H1 (cell line): ENCODE measurements at regions not wholly inside any gene's neighbourhood (a gene's known extent, or its start where the extent isn't known, plus 50 kb on each side); places are given as distances from the start of the nearest gene placed in this dataset.
A peak's percentile ranks its signal among the peaks of the same experiment; 100 is the strongest.

Experiments
- CTCF ChIA-PET: fragments of 300-600 bp; sonication (Branson Sonifier 250); formaldehyde crosslinking; loops from one replicate; lab custom pipeline; 2021; ENCODE audit not compliant: partially characterized antibody; lab: Charles Lee
- POLR2A ChIA-PET: fragments of 300-600 bp; sonication (Branson Sonifier 250); formaldehyde crosslinking; loops from one replicate; lab custom pipeline; 2021; ENCODE audit warnings: inconsistent platforms; ENCODE audit not compliant: partially characterized antibody; lab: Charles Lee
- DNase-seq, 2 experiments: peaks; one replicate each; pipeline versions ENCODE4 v3.0.0 to v3.0.0-alpha.2; 2010 to 2022; ENCODE audit warnings: low spot score in 2 of 2, low read depth in 1 of 2, mixed read lengths in 1 of 2
- FAIRE-seq: peaks from 2 replicates; lab custom pipeline; 2011; peaks lifted over from hg19 to GRCh38; lab: Jason Lieb, UNC
- H2AFZ ChIP-seq: 2 replicates; pipeline ENCODE4 v1.8.1; 2012; ENCODE audit warnings: low read length, inconsistent platforms
- H2AK5ac ChIP-seq: 2 replicates; pipeline ENCODE4 v1.6.1; 2013; ENCODE audit warnings: low read depth, low read length
- H2BK120ac ChIP-seq: replicated peaks from 2 replicates; pipeline ENCODE3; 2013; ENCODE audit warnings: low read depth, low read length, inconsistent platforms
- H2BK12ac ChIP-seq: 2 replicates; pipeline ENCODE4 v1.6.1; 2013; ENCODE audit warnings: low read depth, low read length
- H2BK15ac ChIP-seq: 2 replicates; pipeline ENCODE4 v1.6.1; 2013; ENCODE audit warnings: low read length
- H2BK20ac ChIP-seq: 2 replicates; pipeline ENCODE4 v1.6.1; 2013; ENCODE audit warnings: low read length
- H2BK5ac ChIP-seq: 2 replicates; pipeline ENCODE4 v1.6.1; 2013; ENCODE audit warnings: low read depth, low read length
- H3K14ac ChIP-seq: 2 replicates; pipeline ENCODE4 v1.6.1; 2013; ENCODE audit warnings: inconsistent platforms; ENCODE audit not compliant: insufficient read length
- H3K18ac ChIP-seq: 2 replicates; pipeline ENCODE4 v1.6.1; 2013; ENCODE audit warnings: low read length; ENCODE audit errors: extremely low read depth
- H3K23ac ChIP-seq: 2 replicates; pipeline ENCODE4 v1.6.1; 2013; ENCODE audit warnings: inconsistent platforms; ENCODE audit not compliant: insufficient read length
- H3K23me2 ChIP-seq: 2 replicates; pipeline ENCODE4 v1.6.1; 2013; ENCODE audit warnings: low read depth, low read length
- H3K27ac ChIP-seq: 2 replicates; pipeline ENCODE4 v1.6.1; 2011; ENCODE audit warnings: low read depth, low read length, inconsistent platforms
- H3K27me3 ChIP-seq, 4 experiments: replicated peaks in 1 of 4; 1 replicate in 1 of 4; 2 replicates in 3 of 4; pipeline versions ENCODE4 v1.6.1 to v1.8.1; 2011 to 2013; ENCODE audit warnings: low read length in 3 of 4, mild to moderate bottlenecking in 3 of 4, inconsistent platforms in 2 of 4, mixed read lengths in 2 of 4, moderate library complexity in 1 of 4; ENCODE audit not compliant: control insufficient read depth in 3 of 4, insufficient read depth in 3 of 4; ENCODE audit errors: extremely low read depth in 1 of 4
- H3K36me3 ChIP-seq, 4 experiments: 2 replicates each; pipeline versions ENCODE4 v1.6.1 to v1.8.1; 2011 to 2013; ENCODE audit warnings: mild to moderate bottlenecking in 4 of 4, low read length in 3 of 4, moderate library complexity in 2 of 4, control low read depth in 1 of 4, inconsistent platforms in 1 of 4; ENCODE audit not compliant: insufficient read depth in 4 of 4, control insufficient read depth in 2 of 4
- H3K4ac ChIP-seq: replicated peaks from 2 replicates; pipeline ENCODE3; 2013; ENCODE audit warnings: low read length, low read depth, mixed read lengths, inconsistent platforms; ENCODE audit not compliant: insufficient read length
- H3K4me1 ChIP-seq, 4 experiments: replicated peaks in 1 of 4; 1 replicate in 1 of 4; 2 replicates in 3 of 4; pipeline versions ENCODE4 v1.6.1 to v1.8.1; 2011 to 2013; ENCODE audit warnings: low read length in 3 of 4, inconsistent platforms in 2 of 4, mixed read lengths in 1 of 4; ENCODE audit not compliant: insufficient read depth in 4 of 4, control insufficient read depth in 3 of 4
- H3K4me2 ChIP-seq, 2 experiments: 2 replicates each; pipeline versions ENCODE4 v1.6.1 to v1.8.1; 2011 to 2013; ENCODE audit warnings: low read depth in 2 of 2, low read length in 2 of 2, control low read depth in 1 of 2, inconsistent platforms in 1 of 2, mild to moderate bottlenecking in 1 of 2; ENCODE audit not compliant: insufficient read depth in 1 of 2
- H3K4me3 ChIP-seq, 4 experiments: fragments of 200-600, 300-600 bp in 1 of 4; sonication (generic), shearing (Covaris generic), sonication (Bioruptor Twin) in 1 of 4; 2 replicates each; pipeline versions ENCODE4 v1.5.1 to v1.8.1; 2011 to 2016; ENCODE audit warnings: low read length in 4 of 4, low read depth in 3 of 4, control low read depth in 2 of 4, inconsistent platforms in 2 of 4, mild to moderate bottlenecking in 2 of 4, mixed read lengths in 1 of 4, moderate library complexity in 1 of 4; ENCODE audit not compliant: insufficient read depth in 2 of 4; ENCODE audit errors: extremely low read depth in 1 of 4
- H3K56ac ChIP-seq: replicated peaks from 2 replicates; pipeline ENCODE3; 2013; ENCODE audit warnings: low read depth, mild to moderate bottlenecking, mixed read lengths, low read length, inconsistent platforms; ENCODE audit not compliant: insufficient read length
- H3K79me1 ChIP-seq: 2 replicates; pipeline ENCODE4 v1.6.1; 2013; ENCODE audit warnings: low read depth, low read length, control low read depth
- H3K79me2 ChIP-seq, 2 experiments: 2 replicates each; pipeline versions ENCODE4 v1.6.1 to v1.8.1; 2012 to 2013; ENCODE audit warnings: low read length in 2 of 2, mild to moderate bottlenecking in 2 of 2, inconsistent platforms in 1 of 2; ENCODE audit not compliant: insufficient read depth in 2 of 2, control insufficient read depth in 1 of 2
- H3K9ac ChIP-seq, 4 experiments: replicated peaks in 1 of 4; 1 replicate in 1 of 4; 2 replicates in 3 of 4; pipeline versions ENCODE4 v1.6.1 to v1.8.1; 2011 to 2013; ENCODE audit warnings: low read depth in 3 of 4, low read length in 3 of 4, control low read depth in 2 of 4, mild to moderate bottlenecking in 2 of 4, moderate library complexity in 2 of 4, inconsistent platforms in 1 of 4; ENCODE audit errors: extremely low read depth in 1 of 4
- H3K9me3 ChIP-seq, 2 experiments: 2 replicates each; pipeline versions ENCODE4 v1.6.1 to v1.8.1; 2012 to 2013; ENCODE audit warnings: mild to moderate bottlenecking in 2 of 2, moderate library complexity in 2 of 2, control low read depth in 1 of 2, inconsistent platforms in 1 of 2, low read depth in 1 of 2, low read length in 1 of 2, mixed read lengths in 1 of 2; ENCODE audit not compliant: insufficient read depth in 2 of 2
- H4K20me1 ChIP-seq, 2 experiments: replicated peaks in 1 of 2; 2 replicates each; pipeline versions ENCODE3 to v1.8.1; 2011 to 2013; ENCODE audit warnings: inconsistent platforms in 2 of 2, low read length in 2 of 2, mild to moderate bottlenecking in 1 of 2; ENCODE audit not compliant: insufficient read depth in 2 of 2, control insufficient read depth in 1 of 2
- H4K5ac ChIP-seq: 2 replicates; pipeline ENCODE4 v1.6.1; 2013; ENCODE audit warnings: low read length, low read depth, mixed read lengths, inconsistent platforms; ENCODE audit not compliant: insufficient read length
- H4K8ac ChIP-seq: 2 replicates; pipeline ENCODE4 v1.8.0; 2013; ENCODE audit warnings: mild to moderate bottlenecking, moderate library complexity, low read length, inconsistent platforms; ENCODE audit not compliant: insufficient read depth; ENCODE audit errors: extremely low read depth
- H4K91ac ChIP-seq: replicated peaks from 2 replicates; pipeline ENCODE3; 2013; ENCODE audit warnings: low read length, mixed read lengths, inconsistent platforms; ENCODE audit not compliant: insufficient read length
- BACH1 ChIP-seq: IDR thresholded peaks from 2 replicates; pipeline ENCODE4 v1.6.1; 2012; ENCODE audit warnings: low read length, improper control_type of control experiment
- CTBP2 ChIP-seq: IDR thresholded peaks from 2 replicates; pipeline ENCODE4 v1.7.0; 2011; ENCODE audit warnings: borderline replicate concordance, mild to moderate bottlenecking, moderate library complexity, mixed read lengths, low read length; ENCODE audit not compliant: insufficient read depth, insufficient read length
- HDAC6 ChIP-seq: IDR thresholded peaks from one replicate; pipeline ENCODE4 v1.7.1; 2012; ENCODE audit warnings: low read depth, mild to moderate bottlenecking, inconsistent platforms, low read length, moderate library complexity
- KDM4A ChIP-seq: IDR thresholded peaks from one replicate; pipeline ENCODE4 v1.7.1; 2012; ENCODE audit warnings: low read depth, mild to moderate bottlenecking, moderate library complexity, low read length, inconsistent platforms; ENCODE audit not compliant: severe bottlenecking
- POU5F1 ChIP-seq: IDR thresholded peaks from 2 replicates; pipeline ENCODE4 v1.6.1; 2011; ENCODE audit warnings: low read depth, mild to moderate bottlenecking, low read length, moderate library complexity
- SAP30 ChIP-seq: fragments of 300-600 bp; sonication (generic); IDR thresholded peaks from 2 replicates; pipeline ENCODE4 v1.7.1; 2012; ENCODE audit warnings: low read length, moderate library complexity, mild to moderate bottlenecking, inconsistent platforms; ENCODE audit not compliant: insufficient read depth, insufficient replicate concordance
- SP4 ChIP-seq: IDR thresholded peaks from 2 replicates; pipeline ENCODE4 v1.6.1; 2012; ENCODE audit warnings: low read length, inconsistent platforms
- TAF7 ChIP-seq: optimal IDR thresholded peaks from 2 replicates; pipeline ENCODE3; 2011; ENCODE audit warnings: low read depth, mild to moderate bottlenecking, inconsistent platforms, low read length, moderate library complexity, borderline replicate concordance
- TCF12 ChIP-seq: IDR thresholded peaks from 2 replicates; pipeline ENCODE4 v1.6.1; 2011; ENCODE audit warnings: low read depth, mild to moderate bottlenecking, low read length
- YY1 ChIP-seq: IDR thresholded peaks from 2 replicates; pipeline ENCODE4 v1.6.1; 2011; ENCODE audit warnings: low read depth, mild to moderate bottlenecking, low read length
- WGBS, 2 experiments: shearing (Covaris generic) in 1 of 2; methylation state at CpG; one replicate each; pipeline versions ENCODE4 v1.1.6 to v1.1.7; 2013 to 2015; ENCODE audit warnings: low lambda C conversion rate in 2 of 2, mixed read lengths in 2 of 2, inconsistent platforms in 1 of 2, low coverage in 1 of 2, missing lambda C conversion rate in 1 of 2; ENCODE audit not compliant: insufficient replicate concordance in 2 of 2, insufficient coverage in 1 of 2, insufficient read length in 1 of 2; ENCODE audit errors: extremely low coverage in 1 of 2, missing lambda C conversion rate in 1 of 2; 5-methylcytosine and 5-hydroxymethylcytosine counted together
- TF ChIP-seq, protein P1 (sequence below), 3 experiments: IDR thresholded peaks; 1 replicate in 2 of 3; 2 replicates in 1 of 3; pipeline versions ENCODE4 v1.5.1 to v1.6.1; 2011; ENCODE audit warnings: low read length in 3 of 3, mild to moderate bottlenecking in 3 of 3, inconsistent platforms in 2 of 3, low read depth in 1 of 3, moderate library complexity in 1 of 3; ENCODE audit not compliant: insufficient read depth in 1 of 3; ENCODE audit errors: control extremely low read depth in 1 of 3

DNA sequence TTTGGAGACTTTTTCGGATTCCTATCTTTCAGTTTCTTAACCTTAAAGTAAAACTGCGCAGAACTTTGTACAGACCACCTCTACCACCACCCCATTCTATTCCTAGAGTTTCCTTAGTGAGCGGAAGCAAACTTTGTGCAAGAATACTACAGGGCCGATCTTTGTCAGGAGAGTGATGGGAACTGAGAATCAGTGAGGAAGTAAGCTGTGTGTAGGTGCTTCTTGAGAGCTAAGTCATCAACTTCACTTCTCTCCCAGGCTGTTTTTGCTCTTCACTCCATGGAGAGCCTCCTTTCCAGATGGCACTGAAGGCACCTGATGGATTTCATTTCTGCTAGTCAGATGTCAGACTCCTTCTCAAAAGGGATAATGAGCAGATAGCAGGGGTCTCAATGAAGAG is 127.3 kb downstream of the SPATA31D1 start:
- Histone ChIP-seq H3K4me1 (peaks cover 0 to 10% (median 5%) of the 10 kb centered on the region in 4 experiments; a peak in 4 of 7 replicates), H3K4me3 (no peak overlapping the region), H3K27ac (no peak overlapping the region), H2BK12ac (peak overlapping the region; percentile 41; the same call in 1 of the 2 replicates), H2BK120ac (no peak overlapping the region), H3K56ac (no peak overlapping the region), H3K9me3 (no peaks in the 10 kb centered on the region), H3K18ac (no peak overlapping the region), H2AK5ac (no peak overlapping the region), H3K9ac (no peak overlapping the region), H2BK20ac (no peak overlapping the region; the same call in 1 of the 2 replicates), H4K8ac (no peak overlapping the region), H2BK15ac (no peak overlapping the region; the same call in 1 of the 2 replicates), H3K4me2 (no peak overlapping the region; a peak in 1 of 4 replicates), H3K23ac (no peak overlapping the region), H3K36me3 (no peaks in the 10 kb centered on the region), H3K23me2 (no peaks in the 10 kb centered on the region), H3K14ac (no peak overlapping the region), H3K79me2 (no peaks in the 10 kb centered on the region), H3K27me3 (no peaks in the 10 kb centered on the region), H2BK5ac (no peak overlapping the region), H3K4ac (no peak overlapping the region), H3K79me1 (no peaks in the 10 kb centered on the region), H4K5ac (no peak overlapping the region), H2AFZ (peak overlapping the region; percentile 10; the same call in 1 of the 2 replicates), H4K20me1 (no peaks in the 10 kb centered on the region), H4K91ac (no peak overlapping the region)
- FAIRE-seq (no peak), DNase-seq (no peak)
- POLR2A ChIA-PET = interaction anchor here (0.7 kb wide), 1 partner anchor 207 kb away, joined by 3 read pairs; no protein-coding TSS in a partner anchor
- WGBS, 2 experiments = 93% methylated on average over 4 of the region's 4 CpGs; no CpG with 5 or more reads in 1 of the 2 experiments
- CTCF ChIA-PET = interaction anchor here (0.9 kb wide), 1 partner anchor 25 kb away, joined by 4 read pairs; no protein-coding TSS in a partner anchor
- TF ChIP-seq SP4 = no peak
- no peak for TF ChIP-seq CTBP2
- no peak for TF ChIP-seq BACH1
- TF ChIP-seq POU5F1 = no peak
- TF ChIP-seq, protein P1, sequence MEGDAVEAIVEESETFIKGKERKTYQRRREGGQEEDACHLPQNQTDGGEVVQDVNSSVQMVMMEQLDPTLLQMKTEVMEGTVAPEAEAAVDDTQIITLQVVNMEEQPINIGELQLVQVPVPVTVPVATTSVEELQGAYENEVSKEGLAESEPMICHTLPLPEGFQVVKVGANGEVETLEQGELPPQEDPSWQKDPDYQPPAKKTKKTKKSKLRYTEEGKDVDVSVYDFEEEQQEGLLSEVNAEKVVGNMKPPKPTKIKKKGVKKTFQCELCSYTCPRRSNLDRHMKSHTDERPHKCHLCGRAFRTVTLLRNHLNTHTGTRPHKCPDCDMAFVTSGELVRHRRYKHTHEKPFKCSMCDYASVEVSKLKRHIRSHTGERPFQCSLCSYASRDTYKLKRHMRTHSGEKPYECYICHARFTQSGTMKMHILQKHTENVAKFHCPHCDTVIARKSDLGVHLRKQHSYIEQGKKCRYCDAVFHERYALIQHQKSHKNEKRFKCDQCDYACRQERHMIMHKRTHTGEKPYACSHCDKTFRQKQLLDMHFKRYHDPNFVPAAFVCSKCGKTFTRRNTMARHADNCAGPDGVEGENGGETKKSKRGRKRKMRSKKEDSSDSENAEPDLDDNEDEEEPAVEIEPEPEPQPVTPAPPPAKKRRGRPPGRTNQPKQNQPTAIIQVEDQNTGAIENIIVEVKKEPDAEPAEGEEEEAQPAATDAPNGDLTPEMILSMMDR (IDR thresholded peaks at IDR 0.05; ENCODE audit: control extremely low read depth in 1 of 3, insufficient read depth in 1 of 3, low read depth in 1 of 3, low read length in 3 of 3) = no peak
- no peak for TF ChIP-seq TAF7
- TF ChIP-seq KDM4A = no peak
- TF ChIP-seq TCF12 = no peak
- TF ChIP-seq YY1 = no peak
- no peak for TF ChIP-seq SAP30
- no peak for TF ChIP-seq HDAC6
